SK-N-DZ (cell line): ENCODE measurements at regions not wholly inside any gene's neighbourhood (a gene's known extent, or its start where the extent isn't known, plus 50 kb on each side); places are given as distances from the start of the nearest gene placed in this dataset.

Source experiments
- DNase-seq: peaks from one replicate; pipeline ENCODE4 v3.0.0-alpha.2; 2015; ENCODE audit warnings: low spot score

- no peak for DNase-seq
Measured at GRCh38 chr3:54021071-54021470, 101.3 kb upstream of the CACNA2D3 start.

GRCh38 chr3:54020436-54020835 lies 101.9 kb upstream of the CACNA2D3 start:
- no peak for DNase-seq

GRCh38 chr3:54014067-54014466 lies 108.3 kb upstream of the CACNA2D3 start:
- no peak for DNase-seq

- DNase-seq: no peak
Measured at GRCh38 chr3:54008744-54009143, 113.6 kb upstream of the CACNA2D3 start.

- DNase-seq: no peak
Measured at GRCh38 chr3:54008099-54008498, 114.3 kb upstream of the CACNA2D3 start.

GRCh38 chr3:54004335-54004734 lies 112.7 kb upstream of the SELENOK start:
- DNase-seq: no peak

GRCh38 chr3:54003136-54003535 lies 111.5 kb upstream of the SELENOK start:
- DNase-seq: no peak

- no peak for DNase-seq
Measured at GRCh38 chr3:53999725-54000124, 108.1 kb upstream of the SELENOK start.

- DNase-seq: no peak
Measured at GRCh38 chr3:53998980-53999379, 107.3 kb upstream of the SELENOK start.

GRCh38 chr3:53997476-53997875 lies 105.8 kb upstream of the SELENOK start:
- no peak for DNase-seq

- no peak for DNase-seq
Measured at GRCh38 chr3:53996141-53996874, 104.6 kb upstream of the SELENOK start.

GRCh38 chr3:53994986-53995603 lies 103.4 kb upstream of the SELENOK start:
- DNase-seq: no peak

GRCh38 chr3:53991240-53991639 lies 99.6 kb upstream of the SELENOK start:
- DNase-seq: no peak

GRCh38 chr3:53989946-53990345 lies 98.3 kb upstream of the SELENOK start:
- no peak for DNase-seq

- no peak for DNase-seq
Measured at GRCh38 chr3:53989451-53989850, 97.8 kb upstream of the SELENOK start.

GRCh38 chr3:53978386-53978785 lies 86.7 kb upstream of the SELENOK start:
- DNase-seq: peak; percentile 56

GRCh38 chr3:53975382-53975781 lies 83.7 kb upstream of the SELENOK start:
- DNase-seq: no peak

GRCh38 chr3:53974324-53974723 lies 82.7 kb upstream of the SELENOK start:
- DNase-seq: peak; percentile 52

- no peak for DNase-seq
Measured at GRCh38 chr3:53973905-53974304, 82.2 kb upstream of the SELENOK start.

GRCh38 chr3:53970661-53971060 lies 79.0 kb upstream of the SELENOK start:
- no peak for DNase-seq

- no peak for DNase-seq
Measured at GRCh38 chr3:53969086-53969485, 77.4 kb upstream of the SELENOK start.

- no peak for DNase-seq
Measured at GRCh38 chr3:53965291-53965690, 73.6 kb upstream of the SELENOK start.

- DNase-seq: no peak
Measured at GRCh38 chr3:53957831-53958230, 66.2 kb upstream of the SELENOK start.
